ENCODE measurements at regions not wholly inside any gene's neighbourhood (a gene's known extent, or its start where the extent isn't known, plus 50 kb on each side); places are given as distances from the start of the nearest gene placed in this dataset.

- no peak overlapping the region for H3K4me2 ChIP-seq (ENCODE audit: insufficient read depth in 1 of 2, low read depth in 2 of 2, low read length in 2 of 2)
- H2BK12ac ChIP-seq (ENCODE audit: low read depth, low read length): no peak overlapping the region
- no peaks in the 10 kb centered on the region for H3K27me3 ChIP-seq (replicated peaks in 1 of 4; ENCODE audit: control insufficient read depth in 3 of 4, extremely low read depth in 1 of 4, insufficient read depth in 3 of 4, low read length in 3 of 4)
- H2AFZ ChIP-seq (ENCODE audit: low read length): no peak overlapping the region
- WGBS, 2 experiments (ENCODE audit: extremely low coverage in 1 of 2, insufficient coverage in 1 of 2, insufficient read length in 1 of 2, insufficient replicate concordance in 2 of 2, low coverage in 1 of 2, low lambda C conversion rate in 2 of 2, missing lambda C conversion rate in 1 of 2): 81% methylated on average over 8 of the region's 8 CpGs; no CpG with 5 or more reads in 1 of the 2 experiments
- no peaks in the 10 kb centered on the region; a peak in 1 of 8 replicates for H3K36me3 ChIP-seq (ENCODE audit: control insufficient read depth in 2 of 4, insufficient read depth in 4 of 4, low read length in 3 of 4)
- ChIA-PET POLR2A (ENCODE audit: partially characterized antibody) (no interaction called here), CTCF (ENCODE audit: partially characterized antibody) (no interaction called here)
- H2BK120ac ChIP-seq (replicated peaks; ENCODE audit: low read depth, low read length): no peak overlapping the region
- no peak overlapping the region for H2BK15ac ChIP-seq (ENCODE audit: low read length)
- H4K5ac ChIP-seq (ENCODE audit: insufficient read length, low read depth, low read length): no peak overlapping the region
- FAIRE-seq (no peak), DNase-seq (ENCODE audit: low read depth in 1 of 2, low spot score in 2 of 2) (no peak)
- no peak overlapping the region for H3K18ac ChIP-seq (ENCODE audit: extremely low read depth, low read length)
- H4K20me1 ChIP-seq (replicated peaks in 1 of 2; ENCODE audit: control insufficient read depth in 1 of 2, insufficient read depth in 2 of 2, low read length in 2 of 2): peaks cover 0 to 4% of the 10 kb centered on the region in 2 experiments
- H3K79me2 ChIP-seq (ENCODE audit: control insufficient read depth in 1 of 2, insufficient read depth in 2 of 2, low read length in 2 of 2): 0 out of 4 replicates have a peak, but pooled peaks cover 0 to 3% of the 10 kb centered on the region in 2 experiments
- no peaks in the 10 kb centered on the region for H3K4me1 ChIP-seq (replicated peaks in 1 of 4; ENCODE audit: control insufficient read depth in 3 of 4, insufficient read depth in 4 of 4, low read length in 3 of 4)
- H3K4me3 ChIP-seq (ENCODE audit: extremely low read depth in 1 of 4, insufficient read depth in 2 of 4, low read depth in 3 of 4, low read length in 4 of 4): no peak overlapping the region
- no peak overlapping the region for H3K9ac ChIP-seq (replicated peaks in 1 of 4; ENCODE audit: extremely low read depth in 1 of 4, low read depth in 3 of 4, low read length in 3 of 4)
- H3K14ac ChIP-seq (ENCODE audit: insufficient read length): no peak overlapping the region
- H3K56ac ChIP-seq (replicated peaks; ENCODE audit: insufficient read length, low read depth, low read length): no peak overlapping the region
- no peaks in the 10 kb centered on the region for H3K79me1 ChIP-seq (ENCODE audit: low read depth, low read length)
- peaks cover 3% of the 10 kb centered on the region; the same call in 1 of the 2 replicates for H3K23me2 ChIP-seq (ENCODE audit: low read depth, low read length)
- no peak overlapping the region for H4K8ac ChIP-seq (ENCODE audit: extremely low read depth, insufficient read depth, low read length)
- H3K23ac ChIP-seq (ENCODE audit: insufficient read length): no peak overlapping the region
- no peak overlapping the region for H3K4ac ChIP-seq (replicated peaks; ENCODE audit: insufficient read length, low read depth, low read length)
- no peak overlapping the region for H4K91ac ChIP-seq (replicated peaks; ENCODE audit: insufficient read length, low read length)
- no peak overlapping the region for H3K27ac ChIP-seq (ENCODE audit: low read depth, low read length)
- no peak overlapping the region for H2BK5ac ChIP-seq (ENCODE audit: low read depth, low read length)
- no peak overlapping the region for H2AK5ac ChIP-seq (ENCODE audit: low read depth, low read length)
- H3K9me3 ChIP-seq (ENCODE audit: insufficient read depth in 2 of 2, low read depth in 1 of 2, low read length in 1 of 2): no peaks in the 10 kb centered on the region
- no peak overlapping the region for H2BK20ac ChIP-seq (ENCODE audit: low read length)
- TF ChIP-seq CREB1 (IDR thresholded peaks at IDR 0.05) (no peak), SP2 (IDR thresholded peaks at IDR 0.05; ENCODE audit: low read length) (no peak), EP300 (IDR thresholded peaks at IDR 0.05; ENCODE audit: borderline replicate concordance in 1 of 2, low read depth in 2 of 2, low read length in 2 of 2) (no peak), CEBPB (IDR thresholded peaks at IDR 0.05; ENCODE audit: low read depth, low read length) (no peak)
Measured at GRCh38 chr7:6886198-6886597, 60.1 kb upstream of the CCZ1B start.
